ENCODE measurements at regions not wholly inside any gene's neighbourhood (a gene's known extent, or its start where the extent isn't known, plus 50 kb on each side); places are given as distances from the start of the nearest gene placed in this dataset.

DNA sequence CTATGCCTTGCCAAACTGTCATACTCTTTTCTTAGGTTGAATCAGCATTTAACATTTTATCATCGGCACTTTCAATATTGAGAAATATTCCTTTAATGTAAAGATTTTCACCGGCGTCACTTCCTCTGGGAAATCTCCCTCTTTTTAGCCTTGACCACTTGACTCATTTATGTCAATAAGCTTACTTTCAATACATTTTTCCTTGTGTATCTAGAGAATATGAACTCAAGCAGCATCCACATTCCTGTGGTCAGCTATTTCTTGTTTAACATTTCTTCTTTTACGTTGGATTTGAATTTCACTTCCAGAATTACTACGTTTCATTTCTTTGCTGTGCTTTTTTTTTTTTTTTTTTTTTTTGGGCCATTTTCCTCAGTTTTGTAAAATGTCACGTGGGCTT lies 271.2 kb upstream of the HTR2A start:
- TF ChIP-seq, protein P1, sequence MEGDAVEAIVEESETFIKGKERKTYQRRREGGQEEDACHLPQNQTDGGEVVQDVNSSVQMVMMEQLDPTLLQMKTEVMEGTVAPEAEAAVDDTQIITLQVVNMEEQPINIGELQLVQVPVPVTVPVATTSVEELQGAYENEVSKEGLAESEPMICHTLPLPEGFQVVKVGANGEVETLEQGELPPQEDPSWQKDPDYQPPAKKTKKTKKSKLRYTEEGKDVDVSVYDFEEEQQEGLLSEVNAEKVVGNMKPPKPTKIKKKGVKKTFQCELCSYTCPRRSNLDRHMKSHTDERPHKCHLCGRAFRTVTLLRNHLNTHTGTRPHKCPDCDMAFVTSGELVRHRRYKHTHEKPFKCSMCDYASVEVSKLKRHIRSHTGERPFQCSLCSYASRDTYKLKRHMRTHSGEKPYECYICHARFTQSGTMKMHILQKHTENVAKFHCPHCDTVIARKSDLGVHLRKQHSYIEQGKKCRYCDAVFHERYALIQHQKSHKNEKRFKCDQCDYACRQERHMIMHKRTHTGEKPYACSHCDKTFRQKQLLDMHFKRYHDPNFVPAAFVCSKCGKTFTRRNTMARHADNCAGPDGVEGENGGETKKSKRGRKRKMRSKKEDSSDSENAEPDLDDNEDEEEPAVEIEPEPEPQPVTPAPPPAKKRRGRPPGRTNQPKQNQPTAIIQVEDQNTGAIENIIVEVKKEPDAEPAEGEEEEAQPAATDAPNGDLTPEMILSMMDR (IDR thresholded peaks at IDR 0.05), result no peak

GRCh38 chr13:47166336-47166735 lies 269.5 kb upstream of the HTR2A start:
- TF ChIP-seq, protein P1 (IDR thresholded peaks at IDR 0.05), result no peak

GRCh38 chr13:47159853-47160550 lies 263.1 kb upstream of the HTR2A start:
- TF ChIP-seq, protein P1 (IDR thresholded peaks at IDR 0.05), result no peak

- TF ChIP-seq, protein P1 (IDR thresholded peaks at IDR 0.05), result no peak
These were observed 261.7 kb upstream of the HTR2A start for GRCh38 chr13:47158593-47158992.

DNA sequence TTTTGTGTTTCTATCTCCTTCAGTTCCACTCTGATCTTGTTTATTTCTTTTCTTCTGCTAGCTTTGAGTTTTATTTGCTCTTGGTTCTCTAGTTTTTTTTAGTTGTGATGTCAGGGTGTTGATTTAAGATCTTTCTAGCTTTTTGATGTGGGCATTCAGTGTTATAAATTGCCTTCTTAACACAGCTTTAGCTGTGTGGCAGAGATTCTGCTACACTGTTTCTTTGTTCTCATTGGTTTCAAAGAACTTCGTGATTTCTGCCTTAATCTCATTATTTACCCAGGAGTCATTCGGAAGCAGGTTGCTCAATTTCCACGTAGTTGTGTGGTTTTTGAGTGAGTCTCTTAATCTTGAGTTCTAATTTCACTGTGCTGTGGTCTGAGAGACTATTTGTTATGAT lies 251.7 kb upstream of the HTR2A start:
- TF ChIP-seq, protein P1 (IDR thresholded peaks at IDR 0.05), result no peak

GRCh38 chr13:47147812-47148119 lies 250.9 kb upstream of the HTR2A start:
- TF ChIP-seq, protein P1 (IDR thresholded peaks at IDR 0.05), result no peak

- TF ChIP-seq, protein P1 (IDR thresholded peaks at IDR 0.05), result no peak
These were observed 250.3 kb upstream of the HTR2A start for GRCh38 chr13:47146991-47147811.
